Fibroblast of lung (primary cell): ENCODE measurements at regions not wholly inside any gene's neighbourhood (a gene's known extent, or its start where the extent isn't known, plus 50 kb on each side); places are given as distances from the start of the nearest gene placed in this dataset.

Experiments
- CTCF ChIP-seq, 2 donors: IDR thresholded peaks in 1 of 2; conservative IDR thresholded peaks in 1 of 2; 1 replicate in 1 of 2; 2 replicates in 1 of 2; pipeline ENCODE4 v1.5.1; 2011 to 2012; ENCODE audit warnings: low read length in 2 of 2, control low read depth in 1 of 2, inconsistent platforms in 1 of 2, low read depth in 1 of 2, mild to moderate bottlenecking in 1 of 2
- EZH2 ChIP-seq: IDR thresholded peaks from 2 replicates; pipeline ENCODE4 v1.5.1; 2012; ENCODE audit warnings: low read length, control low read depth, mild to moderate bottlenecking; ENCODE audit errors: missing control alignments

- TF ChIP-seq CTCF (conservative IDR thresholded peaks at IDR 0.05 in 1 of 2, IDR thresholded peaks at IDR 0.05 in 1 of 2; ENCODE audit: low read depth in 1 of 2, low read length in 2 of 2) (no peak), EZH2 (no peak)
Measured at GRCh38 chr14:84180336-84180735, 1349.6 kb upstream of the FLRT2 start.
